CD14-positive monocyte (primary cell): ENCODE measurements at regions not wholly inside any gene's neighbourhood (a gene's known extent, or its start where the extent isn't known, plus 50 kb on each side); places are given as distances from the start of the nearest gene placed in this dataset.

Experiments
- DNase-seq, 3 donors: peaks; one replicate each; pipeline ENCODE4 v3.0.0-alpha.2; 2011 to 2022
- H2AFZ ChIP-seq: 2 replicates; pipeline ENCODE4 v1.6.0; 2012; ENCODE audit warnings: mild to moderate bottlenecking, low read depth, low read length, inconsistent platforms; ENCODE audit not compliant: insufficient read depth, poor library complexity, severe bottlenecking
- H3K27ac ChIP-seq, 2 donors: 1 replicate in 1 of 2; 2 replicates in 1 of 2; pipeline ENCODE4 v1.5.1; 2012 to 2013; ENCODE audit warnings: low read length in 2 of 2, control low read depth in 1 of 2, inconsistent platforms in 1 of 2, low read depth in 1 of 2, mild to moderate bottlenecking in 1 of 2
- H3K27me3 ChIP-seq, 2 donors: one replicate each; pipeline versions ENCODE4 v1.6.0 to v1.6.1; 2011 to 2013; ENCODE audit warnings: low read length in 2 of 2; ENCODE audit not compliant: control insufficient read depth in 2 of 2, insufficient read depth in 2 of 2
- H3K36me3 ChIP-seq, 2 donors: replicated peaks in 1 of 2; 1 replicate in 1 of 2; 2 replicates in 1 of 2; pipeline versions ENCODE4 v1.5.1 to v1.6.1; 2012 to 2013; ENCODE audit warnings: low read length in 2 of 2, control low read depth in 1 of 2, inconsistent platforms in 1 of 2, mild to moderate bottlenecking in 1 of 2; ENCODE audit not compliant: insufficient read depth in 2 of 2, control insufficient read depth in 1 of 2
- H3K4me1 ChIP-seq, 2 donors: 1 replicate in 1 of 2; 2 replicates in 1 of 2; pipeline versions ENCODE4 v1.5.1 to v1.6.1; 2012 to 2013; ENCODE audit warnings: low read length in 2 of 2, control low read depth in 1 of 2, inconsistent platforms in 1 of 2, mild to moderate bottlenecking in 1 of 2, moderate library complexity in 1 of 2; ENCODE audit not compliant: insufficient read depth in 2 of 2, control insufficient read depth in 1 of 2
- H3K4me2 ChIP-seq: replicated peaks from 2 replicates; pipeline ENCODE3; 2012; ENCODE audit warnings: low read length, moderate library complexity, mild to moderate bottlenecking; ENCODE audit not compliant: poor library complexity, severe bottlenecking; ENCODE audit errors: extremely low read depth
- H3K4me3 ChIP-seq, 3 experiments: fragments of 200-600 bp in 1 of 3; sonication (generic) in 1 of 3; replicated peaks in 1 of 3; 1 replicate in 2 of 3; 2 replicates in 1 of 3; pipeline ENCODE4 v1.5.1; 2011 to 2013; ENCODE audit warnings: low read length in 3 of 3, mild to moderate bottlenecking in 3 of 3, control low read depth in 2 of 3, low read depth in 2 of 3, inconsistent platforms in 1 of 3, moderate library complexity in 1 of 3
- H3K79me2 ChIP-seq: 2 replicates; pipeline ENCODE4 v1.6.0; 2012; ENCODE audit warnings: mild to moderate bottlenecking, control low read depth, inconsistent platforms, low read length, moderate library complexity; ENCODE audit not compliant: insufficient read depth
- H3K9ac ChIP-seq: 2 replicates; pipeline ENCODE4 v1.6.0; 2017; ENCODE audit warnings: low read length, mild to moderate bottlenecking; ENCODE audit not compliant: insufficient read depth, poor library complexity, severe bottlenecking
- H3K9me3 ChIP-seq, 2 donors: replicated peaks in 1 of 2; 1 replicate in 1 of 2; 2 replicates in 1 of 2; pipeline versions ENCODE4 v1.5.1 to v1.6.1; 2012 to 2013; ENCODE audit warnings: low read length in 2 of 2, control low read depth in 1 of 2; ENCODE audit not compliant: control insufficient read depth in 1 of 2, insufficient read depth in 1 of 2
- H4K20me1 ChIP-seq: 2 replicates; pipeline ENCODE4 v1.6.0; 2012; ENCODE audit warnings: mild to moderate bottlenecking, low read length, control low read depth, moderate library complexity; ENCODE audit not compliant: insufficient read depth
- H3K27ac Mint-ChIP-seq, 7 donors: one replicate each; pipeline ENCODE4 v1.8.0; 2020; ENCODE audit warnings: mild to moderate bottlenecking in 7 of 7, mixed read lengths in 7 of 7, moderate library complexity in 6 of 7, inconsistent platforms in 2 of 7
- H3K27me3 Mint-ChIP-seq, 3 donors: one replicate each; pipeline ENCODE4 v1.8.0; 2021 to 2022; ENCODE audit warnings: low read depth in 3 of 3, mild to moderate bottlenecking in 3 of 3, mixed read lengths in 3 of 3, moderate library complexity in 3 of 3, inconsistent platforms in 1 of 3
- H3K36me3 Mint-ChIP-seq, 2 donors: one replicate each; pipeline ENCODE4 v1.8.0; 2020; ENCODE audit warnings: mixed read lengths in 2 of 2, inconsistent platforms in 1 of 2, mild to moderate bottlenecking in 1 of 2
- H3K4me1 Mint-ChIP-seq: one replicate; pipeline ENCODE4 v1.8.0; 2020; ENCODE audit warnings: mild to moderate bottlenecking, mixed read lengths
- H3K4me3 Mint-ChIP-seq, 2 donors: one replicate each; pipeline ENCODE4 v1.8.0; 2020; ENCODE audit warnings: mild to moderate bottlenecking in 2 of 2, mixed read lengths in 2 of 2, moderate library complexity in 1 of 2
- H3K9me3 Mint-ChIP-seq, 7 donors: one replicate each; pipeline ENCODE4 v1.8.0; 2020 to 2022; ENCODE audit warnings: mixed read lengths in 7 of 7, mild to moderate bottlenecking in 6 of 7, moderate library complexity in 6 of 7, inconsistent platforms in 2 of 7
- CTCF ChIP-seq: fragments of 200-600 bp; IDR thresholded peaks from one replicate; pipeline ENCODE4 v1.8.0; 2022; ENCODE audit warnings: antibody characterized with exemption, mild to moderate bottlenecking
- intact Hi-C, 2 donors: fragments of 100-400 bp; cut with micrococcal nuclease; formaldehyde crosslinking; loops; one replicate each; pipeline versions ENCODE4 v1.15.0 to v1.15.1; 2023

- Mint-ChIP-seq H3K9me3 (peaks cover 0 to 9% (median 6%) of the 10 kb centered on the region in 7 donors), H3K27me3 (peaks cover 0 to 2% (median 0%) of the 10 kb centered on the region in 3 donors), H3K36me3 (no peaks in the 10 kb centered on the region), H3K4me3 (no peak overlapping the region), H3K27ac (no peak overlapping the region), H3K4me1 (no peaks in the 10 kb centered on the region)
- Histone ChIP-seq H3K4me3 (no peak overlapping the region), H3K9me3 (peaks cover 0 to 3% of the 10 kb centered on the region in 2 donors), H3K36me3 (no peaks in the 10 kb centered on the region), H3K79me2 (no peaks in the 10 kb centered on the region), H3K9ac (no peak overlapping the region), H3K4me1 (no peaks in the 10 kb centered on the region), H4K20me1 (no peaks in the 10 kb centered on the region), H2AFZ (no peak overlapping the region), H3K27me3 (no peaks in the 10 kb centered on the region), H3K27ac (no peak overlapping the region), H3K4me2 (no peak overlapping the region)
- no peak for DNase-seq
- TF ChIP-seq CTCF = no peak
- intact Hi-C loops = no loop called here
These were observed 52.3 kb downstream of the HDGFL1 start for GRCh38 chr6:22621701-22622100.

- Mint-ChIP-seq H3K27ac (no peak overlapping the region), H3K4me1 (no peaks in the 10 kb centered on the region), H3K36me3 (no peaks in the 10 kb centered on the region), H3K9me3 (peaks cover 0 to 12% (median 8%) of the 10 kb centered on the region in 7 donors), H3K4me3 (no peak overlapping the region), H3K27me3 (peaks cover 0 to 2% (median 0%) of the 10 kb centered on the region in 3 donors)
- Histone ChIP-seq H3K79me2 (no peaks in the 10 kb centered on the region), H3K27me3 (no peaks in the 10 kb centered on the region), H3K9me3 (peaks cover 2 to 6% of the 10 kb centered on the region in 2 donors), H3K27ac (no peak overlapping the region), H3K36me3 (no peaks in the 10 kb centered on the region), H3K4me2 (no peak overlapping the region), H3K4me1 (no peaks in the 10 kb centered on the region), H3K9ac (no peak overlapping the region), H2AFZ (no peak overlapping the region), H3K4me3 (no peak overlapping the region), H4K20me1 (no peaks in the 10 kb centered on the region)
- intact Hi-C loops = no loop called here
- no peak for TF ChIP-seq CTCF
- DNase-seq = no peak
These were observed 53.0 kb downstream of the HDGFL1 start for GRCh38 chr6:22622351-22622750.
